ENCODE measurements at regions not wholly inside any gene's neighbourhood (a gene's known extent, or its start where the extent isn't known, plus 50 kb on each side); places are given as distances from the start of the nearest gene placed in this dataset.
"Not testable (repeated sequence)": the region's sequence is repeated elsewhere in the genome, so short reads cannot be mapped to it uniquely, and the experiment has no call there.

GRCh38 chr4:34486461-34487363 is 1757.6 kb downstream of the ARAP2 start:
- no peak for DNase-seq

GRCh38 chr4:34492414-34492813 is 1751.9 kb downstream of the ARAP2 start:
- no peak for DNase-seq

- no peak for DNase-seq
Observed at GRCh38 chr4:34502086-34502485, 1742.2 kb downstream of the ARAP2 start.

- not testable (repeated sequence) for DNase-seq
Observed at GRCh38 chr4:34504731-34505130, 1739.6 kb downstream of the ARAP2 start.

GRCh38 chr4:34506511-34507092 is 1737.7 kb downstream of the ARAP2 start:
- not testable (repeated sequence) for DNase-seq

- no peak for DNase-seq
Observed at GRCh38 chr4:34512616-34513015, 1731.7 kb downstream of the ARAP2 start.

- DNase-seq: no peak
Observed at GRCh38 chr4:34516524-34516923, 1727.8 kb downstream of the ARAP2 start.

GRCh38 chr4:34534916-34535315 is 1709.4 kb downstream of the ARAP2 start:
- DNase-seq: no peak

GRCh38 chr4:34566091-34566490 is 1678.2 kb downstream of the ARAP2 start:
- no peak for DNase-seq

- no peak for DNase-seq
Observed at GRCh38 chr4:34572026-34572425, 1672.3 kb downstream of the ARAP2 start.

GRCh38 chr4:34615315-34615714 is 1629.0 kb downstream of the ARAP2 start:
- no peak for DNase-seq

- DNase-seq: no peak
Observed at GRCh38 chr4:34619531-34620162, 1624.7 kb downstream of the ARAP2 start.

GRCh38 chr4:34628471-34628870 is 1615.8 kb downstream of the ARAP2 start:
- no peak for DNase-seq

- DNase-seq: no peak
Observed at GRCh38 chr4:34629451-34629850, 1614.9 kb downstream of the ARAP2 start.

GRCh38 chr4:34633241-34633640 is 1611.1 kb downstream of the ARAP2 start:
- no peak for DNase-seq

GRCh38 chr4:34636623-34637022 is 1607.7 kb downstream of the ARAP2 start:
- DNase-seq: no peak

- no peak for DNase-seq
Observed at GRCh38 chr4:34643476-34643875, 1600.8 kb downstream of the ARAP2 start.

- no peak for DNase-seq
Observed at GRCh38 chr4:34644579-34645115, 1599.7 kb downstream of the ARAP2 start.

GRCh38 chr4:34649716-34650115 is 1594.6 kb downstream of the ARAP2 start:
- no peak for DNase-seq

GRCh38 chr4:34664051-34664450 is 1580.3 kb downstream of the ARAP2 start:
- DNase-seq: no peak

- DNase-seq: no peak
Observed at GRCh38 chr4:34676400-34676799, 1567.9 kb downstream of the ARAP2 start.

GRCh38 chr4:34678431-34678830 is 1565.9 kb downstream of the ARAP2 start:
- DNase-seq: no peak

GRCh38 chr4:34679228-34679627 is 1565.1 kb downstream of the ARAP2 start:
- no peak for DNase-seq

- no peak for DNase-seq
Observed at GRCh38 chr4:34709564-34709963, 1534.8 kb downstream of the ARAP2 start.

All from right forelimb (tissue), 1 donor.